ENCODE measurements at regions not wholly inside any gene's neighbourhood (a gene's known extent, or its start where the extent isn't known, plus 50 kb on each side); places are given as distances from the start of the nearest gene placed in this dataset.

DNA sequence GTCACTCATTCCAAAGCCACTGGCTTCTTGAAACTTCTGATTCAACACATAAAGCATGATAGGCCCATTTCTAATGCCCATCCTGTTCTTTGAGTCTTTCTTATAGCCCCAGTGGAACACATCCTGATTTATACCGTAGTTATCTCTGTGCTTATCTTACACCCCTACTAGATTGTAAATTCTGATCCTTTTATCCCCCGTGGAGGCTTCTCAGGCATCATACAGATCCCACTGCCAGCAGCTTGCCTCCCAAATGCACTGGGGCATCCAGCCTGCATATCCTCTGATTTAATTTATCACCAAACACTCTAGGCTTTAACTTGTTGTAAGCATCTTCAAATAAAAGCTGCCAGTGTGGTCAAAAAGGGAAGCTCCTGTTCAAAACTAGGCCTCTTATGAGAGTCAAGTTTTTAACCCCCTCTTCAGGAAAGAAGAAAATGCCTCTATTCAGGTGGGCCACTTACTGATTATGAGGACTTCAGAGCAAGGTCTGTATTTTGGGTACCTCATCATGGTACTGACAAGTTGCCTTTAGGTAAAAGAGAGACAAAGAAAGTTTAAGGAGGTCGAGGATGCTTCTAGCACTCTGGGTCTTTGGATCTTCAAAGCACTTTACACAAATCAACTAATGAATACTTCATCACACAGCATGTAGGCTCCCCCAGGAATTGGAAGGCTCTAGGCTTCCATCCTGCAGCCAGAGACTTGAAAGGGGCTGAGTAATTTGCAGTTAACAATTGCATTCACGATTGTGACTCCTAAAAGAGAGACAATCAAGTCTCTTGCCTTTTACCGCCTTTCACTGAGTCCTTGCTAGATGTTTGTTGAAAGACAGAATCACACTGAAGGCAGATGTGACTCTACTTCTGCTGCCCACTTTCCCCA, 95.8 kb upstream of the LDB2 start:
- H3K9me3 ChIP-seq: no peaks in the 10 kb centered on the region
- TF ChIP-seq, protein P1, sequence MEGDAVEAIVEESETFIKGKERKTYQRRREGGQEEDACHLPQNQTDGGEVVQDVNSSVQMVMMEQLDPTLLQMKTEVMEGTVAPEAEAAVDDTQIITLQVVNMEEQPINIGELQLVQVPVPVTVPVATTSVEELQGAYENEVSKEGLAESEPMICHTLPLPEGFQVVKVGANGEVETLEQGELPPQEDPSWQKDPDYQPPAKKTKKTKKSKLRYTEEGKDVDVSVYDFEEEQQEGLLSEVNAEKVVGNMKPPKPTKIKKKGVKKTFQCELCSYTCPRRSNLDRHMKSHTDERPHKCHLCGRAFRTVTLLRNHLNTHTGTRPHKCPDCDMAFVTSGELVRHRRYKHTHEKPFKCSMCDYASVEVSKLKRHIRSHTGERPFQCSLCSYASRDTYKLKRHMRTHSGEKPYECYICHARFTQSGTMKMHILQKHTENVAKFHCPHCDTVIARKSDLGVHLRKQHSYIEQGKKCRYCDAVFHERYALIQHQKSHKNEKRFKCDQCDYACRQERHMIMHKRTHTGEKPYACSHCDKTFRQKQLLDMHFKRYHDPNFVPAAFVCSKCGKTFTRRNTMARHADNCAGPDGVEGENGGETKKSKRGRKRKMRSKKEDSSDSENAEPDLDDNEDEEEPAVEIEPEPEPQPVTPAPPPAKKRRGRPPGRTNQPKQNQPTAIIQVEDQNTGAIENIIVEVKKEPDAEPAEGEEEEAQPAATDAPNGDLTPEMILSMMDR (IDR thresholded peaks at IDR 0.05): no peak
- H3K4me3 ChIP-seq: no peak overlapping the region
- H3K36me3 ChIP-seq (ENCODE audit: low read depth): no peaks in the 10 kb centered on the region
- DNase-seq: no peak
- no peak for ATAC-seq
- no peaks in the 10 kb centered on the region for H3K4me1 ChIP-seq (ENCODE audit: low read depth)
- intact Hi-C loops (cut with DNase I, micrococcal nuclease): no loop called here

DNA sequence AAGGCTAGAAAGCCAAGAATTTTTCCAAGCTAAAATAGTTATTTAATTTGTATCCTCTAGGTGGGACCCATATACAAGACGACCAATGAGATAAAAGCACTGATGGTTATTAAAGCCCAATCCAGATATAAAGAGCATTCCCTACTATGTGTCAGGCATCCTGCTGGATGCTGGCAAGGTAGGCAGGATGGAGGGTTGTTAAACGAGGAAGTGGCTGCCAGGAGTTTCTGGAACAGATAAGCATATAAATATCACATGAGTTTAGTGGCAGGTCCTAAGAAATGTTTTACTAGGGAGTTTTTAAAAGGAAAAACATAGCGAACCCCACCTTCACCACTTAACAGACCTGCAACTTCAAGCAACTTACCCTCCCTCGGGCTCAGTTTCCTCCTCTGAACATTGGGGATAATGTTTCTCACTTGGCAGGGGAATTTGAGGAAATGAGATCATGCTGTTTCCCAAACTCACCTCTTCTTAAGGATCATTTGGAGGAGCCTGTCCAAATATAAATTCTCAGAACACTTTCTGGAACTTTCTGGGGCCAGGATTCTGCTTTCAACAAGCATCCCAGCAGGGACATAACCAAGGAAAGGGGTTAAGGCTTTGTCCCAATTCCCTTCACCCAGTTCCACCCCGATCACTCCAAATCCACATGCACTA, 94.3 kb upstream of the LDB2 start:
- Histone ChIP-seq H3K4me3 (no peak overlapping the region), H3K36me3 (ENCODE audit: low read depth) (no peaks in the 10 kb centered on the region), H3K4me1 (ENCODE audit: low read depth) (no peaks in the 10 kb centered on the region), H3K9me3 (no peaks in the 10 kb centered on the region)
- intact Hi-C loops (cut with DNase I, micrococcal nuclease): no loop called here
- no peak for DNase-seq
- TF ChIP-seq, protein P1 (IDR thresholded peaks at IDR 0.05): no peak
- ATAC-seq: no peak

DNA sequence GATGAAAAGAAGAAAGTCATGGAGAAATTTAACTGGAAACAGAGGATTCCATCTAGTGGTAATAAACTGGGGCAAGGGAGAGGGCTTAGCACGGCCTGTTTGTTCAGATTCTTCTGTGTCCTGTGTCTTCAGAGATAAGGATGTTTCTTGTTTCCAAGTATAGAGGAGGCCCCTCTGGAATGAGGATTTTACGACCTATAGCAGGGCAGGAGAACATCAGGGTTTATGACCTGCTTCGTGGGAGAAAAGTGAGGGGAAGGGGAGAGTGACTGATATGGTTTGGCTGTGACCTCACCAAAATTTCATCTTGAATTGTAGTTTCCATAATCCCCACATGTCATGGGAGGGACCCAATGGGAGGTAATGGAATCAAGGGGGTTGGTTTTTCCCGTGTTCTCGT, 93.0 kb upstream of the LDB2 start:
- DNase-seq (no peak), ATAC-seq (no peak)
- no peaks in the 10 kb centered on the region for H3K36me3 ChIP-seq (ENCODE audit: low read depth)
- TF ChIP-seq, protein P1 (IDR thresholded peaks at IDR 0.05): no peak
- H3K4me3 ChIP-seq: no peak overlapping the region
- no peaks in the 10 kb centered on the region for H3K4me1 ChIP-seq (ENCODE audit: low read depth)
- no peaks in the 10 kb centered on the region for H3K9me3 ChIP-seq
- intact Hi-C loops (cut with DNase I, micrococcal nuclease): no loop called here

DNA sequence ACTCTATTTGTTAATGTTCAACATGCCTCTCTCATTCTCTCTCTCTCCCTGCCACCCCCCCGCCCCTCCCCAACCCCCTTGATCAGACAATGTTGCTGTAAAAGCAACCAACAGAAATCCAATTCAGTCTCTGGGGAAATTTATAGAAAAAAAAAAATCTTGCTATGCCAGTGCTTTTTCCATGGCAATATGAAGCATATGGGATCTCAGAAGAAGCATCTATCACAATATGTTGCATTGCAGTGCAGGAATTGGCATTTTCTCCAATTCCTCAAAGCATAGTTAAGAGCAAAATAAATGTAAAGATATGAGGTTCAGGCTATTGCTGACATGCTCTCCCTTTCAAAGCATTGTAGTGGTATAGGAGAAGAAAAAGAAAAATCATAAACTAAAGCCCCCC, 90.9 kb upstream of the LDB2 start:
- H3K4me3 ChIP-seq: no peak overlapping the region
- H3K36me3 ChIP-seq (ENCODE audit: low read depth): no peaks in the 10 kb centered on the region
- H3K9me3 ChIP-seq: no peaks in the 10 kb centered on the region
- intact Hi-C loops (cut with DNase I, micrococcal nuclease): no loop called here
- DNase-seq: no peak
- ATAC-seq: no peak
- H3K4me1 ChIP-seq (ENCODE audit: low read depth): no peaks in the 10 kb centered on the region
- TF ChIP-seq, protein P1 (IDR thresholded peaks at IDR 0.05): no peak

DNA sequence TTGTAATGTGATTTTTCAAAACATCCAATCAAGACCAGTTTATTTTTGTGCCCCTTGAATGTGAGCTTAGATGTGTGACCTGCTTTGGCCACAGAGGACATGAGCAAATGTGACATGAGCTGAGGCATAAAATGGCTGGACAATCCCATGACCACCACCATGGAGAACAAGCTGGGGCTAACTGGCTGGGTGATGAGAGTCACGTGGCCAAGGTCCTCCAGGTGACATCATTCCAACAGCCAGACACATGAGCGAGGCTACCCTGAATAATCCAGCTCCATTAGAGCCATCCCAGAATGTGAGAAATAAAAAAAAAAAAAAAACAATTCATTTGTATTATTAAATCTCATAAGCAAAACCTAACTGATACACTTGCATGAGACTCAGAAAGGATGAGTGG, 90.4 kb upstream of the LDB2 start:
- DNase-seq (no peak), ATAC-seq (no peak)
- Histone ChIP-seq H3K4me3 (no peak overlapping the region), H3K36me3 (ENCODE audit: low read depth) (no peaks in the 10 kb centered on the region), H3K9me3 (no peaks in the 10 kb centered on the region), H3K4me1 (ENCODE audit: low read depth) (no peaks in the 10 kb centered on the region)
- intact Hi-C loops (cut with DNase I, micrococcal nuclease): no loop called here
- TF ChIP-seq, protein P1 (IDR thresholded peaks at IDR 0.05): no peak

Measured in mucosa of descending colon (tissue), 3 donors.